ENCODE measurements at regions not wholly inside any gene's neighbourhood (a gene's known extent, or its start where the extent isn't known, plus 50 kb on each side); places are given as distances from the start of the nearest gene placed in this dataset.

DNA sequence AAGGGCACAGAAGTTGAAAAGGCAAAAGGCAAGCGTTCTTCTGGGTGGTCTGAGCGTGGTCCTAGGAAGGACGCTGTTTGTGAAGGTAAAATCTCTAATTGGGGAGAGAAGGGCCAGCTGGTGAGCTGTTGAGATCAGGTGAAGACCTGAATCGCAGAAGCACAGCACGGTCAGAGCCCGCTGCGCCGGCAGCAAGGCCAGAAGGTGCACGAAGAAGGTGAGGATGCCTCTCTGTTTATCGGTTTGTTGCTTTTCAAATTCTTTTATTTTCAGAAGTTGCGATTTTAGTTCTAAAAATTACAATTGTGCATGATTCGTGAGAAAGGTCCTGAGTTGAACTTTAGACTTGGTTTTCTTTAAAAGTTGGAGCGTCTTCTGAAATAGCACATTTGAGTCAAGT is 247.8 kb upstream of the FOXK1 start:
- no peak for DNase-seq (ENCODE audit: low read depth)
- TF ChIP-seq CTCF (IDR thresholded peaks at IDR 0.05; ENCODE audit: insufficient read depth, low read depth, low read length) = no peak
- H3K4me3 ChIP-seq (ENCODE audit: low read depth, low read length) = no peak overlapping the region

DNA sequence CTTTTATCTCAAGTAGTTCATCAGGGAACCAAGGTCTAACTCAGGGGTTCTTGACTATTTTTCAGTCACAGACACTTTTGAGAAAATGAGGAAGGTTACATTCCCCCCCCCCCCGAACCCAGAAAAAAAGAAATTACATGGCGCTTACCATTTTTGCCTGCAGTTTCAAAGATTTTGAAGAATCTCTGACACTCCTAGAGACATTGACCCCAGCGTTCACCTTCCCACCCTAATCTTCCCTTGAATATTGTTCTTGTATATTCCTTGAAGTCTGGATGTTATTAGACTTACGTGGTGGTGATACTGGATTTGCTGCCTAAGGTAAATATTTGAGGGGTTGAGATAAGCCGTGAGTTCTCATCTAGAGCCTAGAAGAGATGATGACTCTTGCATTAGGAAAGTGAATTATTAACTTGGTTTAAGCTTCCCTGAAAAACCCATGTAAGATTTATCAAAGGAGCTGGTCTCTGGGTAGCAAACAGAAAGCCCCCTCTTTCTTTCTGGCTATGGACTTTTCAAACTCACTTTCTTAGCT is 245.7 kb upstream of the FOXK1 start:
- no peak for DNase-seq (ENCODE audit: low read depth)
- TF ChIP-seq CTCF (IDR thresholded peaks at IDR 0.05; ENCODE audit: insufficient read depth, low read depth, low read length) = no peak
- H3K4me3 ChIP-seq (ENCODE audit: low read depth, low read length) = no peak overlapping the region

DNA sequence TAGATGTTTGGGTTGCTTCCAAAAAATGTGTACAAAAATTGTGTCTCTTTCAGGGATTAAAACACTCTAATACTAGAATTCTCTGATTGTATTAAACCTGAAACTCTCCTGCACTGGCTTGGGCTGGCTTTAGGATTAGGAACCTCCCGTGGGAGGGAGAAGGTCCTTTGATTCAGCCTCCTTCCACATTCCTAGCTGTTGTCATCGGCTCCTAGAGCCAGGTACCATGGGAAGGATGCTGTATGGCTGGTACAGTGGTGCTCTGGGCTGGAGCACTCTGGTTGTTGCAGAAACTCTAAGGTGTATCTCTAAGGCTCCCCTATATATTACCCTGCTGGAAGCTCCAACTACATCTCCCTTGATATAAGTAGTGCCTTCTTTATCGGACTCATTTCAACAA is 245.2 kb upstream of the FOXK1 start:
- no peak for TF ChIP-seq CTCF (IDR thresholded peaks at IDR 0.05; ENCODE audit: insufficient read depth, low read depth, low read length)
- no peak overlapping the region for H3K4me3 ChIP-seq (ENCODE audit: low read depth, low read length)
- DNase-seq (ENCODE audit: low read depth) = no peak

DNA sequence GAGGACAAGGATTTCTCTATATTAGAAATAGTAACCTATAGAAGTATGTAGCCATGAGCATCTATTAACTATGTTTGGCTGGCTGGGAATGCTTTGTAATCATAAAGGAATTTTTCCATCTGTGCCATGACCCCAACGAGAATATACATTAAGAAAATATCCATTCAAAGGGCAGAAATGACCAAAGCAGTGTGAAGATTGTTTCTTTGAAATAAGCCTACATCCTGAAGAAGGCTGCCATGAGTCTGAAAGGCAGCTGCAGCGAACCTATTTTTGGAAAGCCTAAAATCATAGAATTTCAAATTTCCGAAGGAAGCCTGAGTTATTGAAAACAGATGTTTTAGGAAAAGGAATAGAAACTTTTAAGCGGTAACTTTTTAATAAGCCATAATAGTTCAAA is 244.2 kb upstream of the FOXK1 start:
- no peak for TF ChIP-seq CTCF (IDR thresholded peaks at IDR 0.05; ENCODE audit: insufficient read depth, low read depth, low read length)

GRCh38 chr7:4438723-4439245 is 243.3 kb upstream of the FOXK1 start:
- no peak for TF ChIP-seq CTCF (IDR thresholded peaks at IDR 0.05; ENCODE audit: insufficient read depth, low read depth, low read length)
- H3K4me3 ChIP-seq (ENCODE audit: low read depth, low read length) = no peak overlapping the region
- no peak for DNase-seq (ENCODE audit: low read depth)

More for the DNA sequence above, 244.2 kb upstream of the FOXK1 start:
- DNase-seq (ENCODE audit: low read depth) = no peak
- H3K4me3 ChIP-seq (ENCODE audit: low read depth, low read length) = no peak overlapping the region

GRCh38 chr7:4439444-4439843 is 242.7 kb upstream of the FOXK1 start:
- DNase-seq (ENCODE audit: low read depth) = no peak
- H3K4me3 ChIP-seq (ENCODE audit: low read depth, low read length) = no peak overlapping the region
- no peak for TF ChIP-seq CTCF (IDR thresholded peaks at IDR 0.05; ENCODE audit: insufficient read depth, low read depth, low read length)

DNA sequence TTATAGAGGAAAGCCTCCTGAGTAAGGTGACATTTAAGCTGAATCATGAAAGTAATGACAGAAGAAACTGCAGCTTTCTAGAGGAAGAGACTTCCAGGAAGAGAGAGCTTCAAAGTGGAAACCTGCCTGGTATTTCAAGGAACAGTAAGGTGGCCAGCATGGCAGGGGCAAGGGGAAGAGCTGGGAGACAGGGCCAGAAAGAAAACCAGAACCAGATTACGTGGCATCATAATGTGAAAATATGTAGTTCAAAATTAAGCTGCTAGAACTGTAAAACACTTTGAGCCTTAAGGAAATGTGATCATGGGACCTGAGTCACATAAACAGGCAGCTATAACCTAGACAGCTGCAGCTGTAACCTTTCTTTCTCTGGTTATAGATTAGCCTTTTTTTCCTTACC is 238.0 kb upstream of the FOXK1 start:
- no peak overlapping the region for H3K4me3 ChIP-seq (ENCODE audit: low read depth, low read length)
- DNase-seq (ENCODE audit: low read depth) = no peak
- no peak for TF ChIP-seq CTCF (IDR thresholded peaks at IDR 0.05; ENCODE audit: insufficient read depth, low read depth, low read length)
